Hematopoietic multipotent progenitor cell treated with erythropoietin and hydrocortisone succinate and interleukin-3 and kit ligand, for 15 days (in vitro differentiated cells): ENCODE measurements at regions not wholly inside any gene's neighbourhood (a gene's known extent, or its start where the extent isn't known, plus 50 kb on each side); places are given as distances from the start of the nearest gene placed in this dataset.

Source experiments
- DNase-seq: peaks from one replicate; pipeline ENCODE4 v3.0.0-alpha.2; 2015; ENCODE audit warnings: low spot score

DNA sequence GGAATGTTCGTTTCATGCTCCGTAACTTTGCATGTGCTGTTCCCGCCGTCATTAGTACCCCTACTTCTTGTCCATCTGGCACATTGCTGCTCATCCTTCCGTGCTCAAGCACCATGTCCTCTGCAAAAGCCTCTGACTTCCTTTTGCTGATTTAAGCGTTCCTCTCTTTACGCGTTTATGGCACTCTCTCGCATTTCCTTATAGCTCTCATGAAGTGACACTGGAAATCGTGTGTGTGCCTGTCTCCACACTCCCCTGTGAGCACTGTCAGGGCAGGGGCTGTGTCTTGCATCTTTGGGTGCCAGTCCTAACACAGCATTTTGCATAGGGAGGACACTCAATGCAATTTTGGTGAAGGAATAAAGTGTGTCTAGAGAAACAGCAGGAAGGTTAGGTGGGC is 210.6 kb upstream of the FAT1 start:
- DNase-seq: no peak

DNA sequence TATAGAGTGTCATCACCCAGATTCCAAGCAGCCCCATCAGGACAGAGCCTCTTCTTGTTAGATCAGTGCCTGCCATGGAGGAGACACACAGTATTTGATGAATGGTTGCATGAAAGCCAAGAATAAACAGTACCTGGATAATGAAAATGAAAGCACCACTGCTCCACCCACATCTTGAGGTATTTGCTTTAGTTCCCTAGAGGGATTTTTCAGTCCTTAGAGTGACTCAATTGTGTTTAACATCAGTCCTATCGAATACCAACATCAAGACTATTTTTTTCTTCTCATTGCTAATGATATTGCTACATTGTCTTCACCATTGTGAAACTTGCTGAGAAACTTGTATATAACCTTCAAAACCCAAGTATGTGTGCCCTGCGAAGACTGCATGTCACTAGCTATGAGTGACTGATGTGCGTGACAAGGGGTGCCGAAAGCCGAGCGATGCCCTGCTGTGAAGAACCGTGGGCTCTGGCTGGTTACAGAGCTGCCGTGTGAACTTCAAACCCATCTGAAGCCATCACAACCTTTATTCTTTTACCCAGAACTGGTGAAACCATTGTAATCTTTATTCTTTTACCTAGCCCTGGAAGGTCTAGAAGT is 211.3 kb upstream of the FAT1 start:
- DNase-seq: no peak

DNA sequence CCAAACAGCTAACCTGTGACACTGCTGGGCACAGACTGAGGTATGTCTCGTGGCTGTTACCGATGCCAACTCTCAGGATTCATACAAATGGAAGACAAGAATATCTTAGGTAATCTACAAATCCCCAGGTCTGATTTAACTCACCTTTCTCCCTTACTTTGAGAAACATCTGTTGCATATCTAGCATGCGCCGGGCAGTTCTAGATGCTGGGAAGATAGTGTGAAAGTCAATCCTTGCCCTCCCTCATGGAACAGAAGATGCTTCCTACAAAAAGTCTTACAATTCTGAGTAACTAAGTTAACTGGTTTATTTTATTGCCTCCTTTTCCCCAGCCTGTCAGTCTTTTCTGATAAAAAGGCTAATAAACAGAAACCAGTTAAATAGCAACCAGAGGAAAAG is 212.2 kb upstream of the FAT1 start:
- no peak for DNase-seq

DNA sequence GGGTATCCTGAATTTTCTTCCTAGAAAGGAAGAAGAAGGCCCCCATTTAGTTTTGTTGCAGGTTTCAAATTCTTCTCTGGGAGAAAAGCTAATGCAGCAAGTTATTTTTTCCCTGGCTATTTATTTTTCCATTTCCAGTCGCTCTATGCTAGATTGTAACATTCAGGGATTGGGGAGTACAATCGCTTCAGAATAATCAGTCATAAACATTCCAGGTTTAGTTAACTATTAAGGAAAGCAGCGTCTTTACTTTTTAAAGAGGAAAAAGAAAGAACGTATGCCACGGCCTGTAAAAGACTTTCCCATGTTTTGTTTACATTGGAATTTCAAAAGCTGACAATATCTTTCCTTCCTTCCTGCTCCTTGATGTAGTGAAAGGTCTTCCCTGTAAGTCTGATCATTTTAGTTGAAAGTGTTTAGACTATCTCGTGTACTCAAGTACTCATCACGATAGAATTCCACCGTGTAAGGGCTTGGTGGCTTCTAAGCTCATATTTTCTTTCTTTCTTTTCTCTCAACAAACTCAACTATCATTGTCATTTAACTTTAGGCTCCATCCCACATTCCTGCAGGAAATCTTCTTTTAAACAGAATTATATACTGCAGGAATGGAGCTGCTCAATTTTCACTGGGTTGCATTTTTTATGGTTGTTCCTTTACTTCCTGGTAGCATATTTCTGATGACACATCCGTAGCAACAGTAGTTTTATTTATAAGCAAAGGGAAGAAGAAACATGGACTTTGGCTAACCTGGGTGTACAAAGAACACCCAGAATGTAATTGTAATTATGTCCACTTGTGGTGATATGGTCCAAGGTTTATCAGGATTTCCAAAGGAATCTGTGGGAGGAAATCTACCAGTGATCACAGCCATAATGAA is 213.1 kb upstream of the FAT1 start:
- DNase-seq: no peak

DNA sequence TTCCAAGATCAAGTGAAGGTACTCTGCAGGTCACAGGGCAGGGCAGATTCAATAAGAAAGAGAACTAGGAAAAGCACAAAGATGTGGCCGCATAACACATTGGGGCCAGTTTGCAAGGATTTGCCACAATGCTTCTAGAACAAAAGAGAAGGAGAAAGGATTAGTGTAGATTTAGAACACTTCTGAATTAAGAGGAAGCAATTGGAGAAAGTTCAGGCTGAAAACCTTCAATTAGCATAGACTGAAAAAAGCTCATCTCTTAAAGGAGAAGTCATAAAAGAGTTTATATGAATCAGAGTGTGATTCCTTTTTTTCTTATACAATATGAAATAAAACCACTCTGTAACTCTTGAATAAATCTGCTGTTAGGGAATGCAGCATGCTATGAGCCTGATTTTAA is 215.6 kb upstream of the FAT1 start:
- no peak for DNase-seq

DNA sequence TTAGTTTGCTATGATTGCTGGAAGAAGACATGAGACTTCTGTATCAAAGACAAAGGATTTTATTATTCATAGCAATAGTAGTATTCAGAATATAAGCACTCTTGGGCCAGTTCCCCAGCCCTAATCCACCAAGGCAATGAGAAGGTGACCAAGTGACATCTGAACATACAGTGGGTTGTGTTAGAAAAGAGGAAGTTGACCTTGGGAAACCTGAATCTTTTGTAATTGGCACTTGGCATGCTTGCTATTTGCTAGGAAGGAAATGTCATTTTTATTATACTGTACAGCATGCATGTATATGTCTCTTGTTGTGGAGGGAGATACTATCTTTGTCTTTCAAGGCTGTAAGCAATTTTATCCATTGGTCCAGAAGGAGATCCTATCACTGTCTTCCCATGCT is 216.1 kb upstream of the FAT1 start:
- no peak for DNase-seq

DNA sequence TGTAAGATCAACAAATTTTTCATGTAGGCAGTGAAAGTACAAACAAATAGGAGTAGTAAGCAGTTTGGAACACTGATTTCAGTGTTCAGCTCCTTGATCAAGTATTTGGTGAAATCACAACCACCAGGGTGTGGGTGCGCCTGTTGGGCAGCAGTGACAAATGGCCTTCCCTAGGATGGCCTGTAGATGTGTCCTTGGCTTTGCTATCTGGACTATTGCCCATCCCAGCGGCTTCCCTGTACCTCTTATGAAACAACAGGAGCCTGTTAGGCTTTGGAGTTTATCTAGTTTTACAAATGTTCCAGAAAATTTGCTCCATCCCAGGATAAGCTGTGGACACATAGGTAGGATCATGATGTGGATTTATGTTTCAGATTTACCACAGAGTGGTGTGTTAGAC is 216.8 kb upstream of the FAT1 start:
- DNase-seq: no peak

DNA sequence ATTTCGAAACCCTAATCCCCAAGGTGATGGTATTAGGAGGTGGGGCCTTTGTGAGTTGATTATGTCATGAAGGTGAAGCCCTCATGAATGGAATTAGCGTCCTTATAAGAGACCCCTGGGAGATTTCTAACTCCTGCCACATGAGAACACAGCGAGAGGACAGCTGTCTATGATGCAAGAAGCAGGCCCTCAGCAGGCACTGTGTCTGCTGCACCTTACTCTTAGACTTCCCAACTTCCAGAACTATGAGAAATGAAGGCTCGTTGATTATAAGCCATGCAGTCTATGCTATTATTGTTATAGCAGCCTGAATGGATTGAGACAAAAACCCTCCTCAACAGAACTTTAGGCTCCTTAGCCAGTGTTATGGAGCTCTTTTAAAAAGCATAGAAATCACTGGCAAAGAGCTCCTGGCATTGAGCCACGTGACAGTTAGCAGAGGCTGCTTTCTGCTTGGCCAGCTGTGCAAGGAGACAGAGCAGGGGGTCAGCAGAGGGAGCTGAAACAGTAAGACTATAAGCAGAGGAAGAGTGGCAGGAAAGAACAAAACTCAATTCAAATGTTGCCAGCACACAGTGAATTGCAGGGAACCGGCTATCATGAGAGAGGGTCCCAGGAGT is 219.2 kb upstream of the FAT1 start:
- DNase-seq: no peak

DNA sequence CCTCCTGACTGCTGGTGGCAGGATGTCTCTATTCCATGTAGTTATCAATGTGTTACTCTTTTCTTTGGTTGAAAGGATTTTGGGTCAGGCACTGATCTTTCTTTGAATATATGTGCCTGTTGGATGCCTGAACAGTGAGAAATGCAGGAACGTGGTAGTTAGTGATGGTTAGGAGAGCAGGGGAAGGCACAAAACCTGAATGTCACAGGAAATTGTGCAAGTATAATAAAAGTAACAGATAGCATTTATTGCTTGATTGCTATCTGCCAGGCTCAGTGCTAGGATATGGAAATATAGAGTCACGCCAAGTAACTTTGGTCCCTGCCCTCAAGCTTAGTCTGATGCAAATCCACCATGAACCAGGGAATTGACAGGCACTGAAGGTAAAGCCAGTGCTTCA is 219.8 kb upstream of the FAT1 start:
- no peak for DNase-seq

DNA sequence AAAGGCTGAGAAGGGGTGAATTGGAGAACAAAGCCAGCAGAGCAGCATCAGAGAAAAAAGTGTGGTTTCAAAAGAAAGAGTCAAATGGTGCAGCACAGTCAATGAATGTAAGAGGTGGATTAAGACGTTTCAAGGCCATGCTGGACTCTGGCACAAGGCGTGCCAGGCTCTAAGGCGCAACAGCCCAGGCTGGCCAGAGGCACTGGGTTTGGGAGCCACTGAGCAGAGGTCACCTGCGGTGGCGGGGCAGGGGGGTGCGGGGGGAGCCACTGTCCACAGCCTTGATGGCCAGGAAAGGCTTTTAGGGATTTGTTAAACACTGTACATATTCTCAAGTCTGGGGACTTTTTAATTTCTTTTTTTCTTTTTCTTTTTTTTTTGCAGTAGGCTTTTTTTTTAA is 222.5 kb upstream of the FAT1 start:
- DNase-seq: no peak

DNA sequence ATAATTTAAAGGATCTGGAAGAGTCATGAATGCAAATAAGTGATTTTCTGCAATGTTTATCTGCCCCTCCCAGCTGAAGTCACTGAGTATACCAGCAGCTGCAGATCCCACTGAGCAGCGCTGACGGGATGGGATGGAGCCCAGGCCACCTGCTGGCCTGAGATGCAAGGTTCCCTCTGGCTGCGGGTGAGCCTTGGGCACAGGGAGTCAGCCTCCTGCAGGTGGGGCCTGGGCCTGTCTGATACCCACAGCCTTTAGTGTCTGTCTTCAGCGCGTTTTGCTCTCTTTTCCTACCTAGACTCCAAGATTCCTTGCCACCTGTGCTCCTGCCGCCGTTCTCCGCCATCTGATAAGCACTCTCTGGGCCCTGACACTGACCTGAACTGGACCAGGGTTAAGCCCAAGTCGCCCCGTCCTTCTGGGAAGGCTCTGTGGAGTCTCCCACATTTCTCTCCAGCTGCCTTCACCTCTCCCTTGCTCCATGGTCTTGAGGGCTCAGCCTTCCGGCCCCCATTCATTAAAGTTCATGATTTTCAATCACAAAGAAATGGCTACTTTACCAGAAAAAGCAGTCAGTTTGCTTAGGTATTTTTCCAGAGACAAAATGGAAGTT is 223.1 kb upstream of the FAT1 start:
- no peak for DNase-seq

DNA sequence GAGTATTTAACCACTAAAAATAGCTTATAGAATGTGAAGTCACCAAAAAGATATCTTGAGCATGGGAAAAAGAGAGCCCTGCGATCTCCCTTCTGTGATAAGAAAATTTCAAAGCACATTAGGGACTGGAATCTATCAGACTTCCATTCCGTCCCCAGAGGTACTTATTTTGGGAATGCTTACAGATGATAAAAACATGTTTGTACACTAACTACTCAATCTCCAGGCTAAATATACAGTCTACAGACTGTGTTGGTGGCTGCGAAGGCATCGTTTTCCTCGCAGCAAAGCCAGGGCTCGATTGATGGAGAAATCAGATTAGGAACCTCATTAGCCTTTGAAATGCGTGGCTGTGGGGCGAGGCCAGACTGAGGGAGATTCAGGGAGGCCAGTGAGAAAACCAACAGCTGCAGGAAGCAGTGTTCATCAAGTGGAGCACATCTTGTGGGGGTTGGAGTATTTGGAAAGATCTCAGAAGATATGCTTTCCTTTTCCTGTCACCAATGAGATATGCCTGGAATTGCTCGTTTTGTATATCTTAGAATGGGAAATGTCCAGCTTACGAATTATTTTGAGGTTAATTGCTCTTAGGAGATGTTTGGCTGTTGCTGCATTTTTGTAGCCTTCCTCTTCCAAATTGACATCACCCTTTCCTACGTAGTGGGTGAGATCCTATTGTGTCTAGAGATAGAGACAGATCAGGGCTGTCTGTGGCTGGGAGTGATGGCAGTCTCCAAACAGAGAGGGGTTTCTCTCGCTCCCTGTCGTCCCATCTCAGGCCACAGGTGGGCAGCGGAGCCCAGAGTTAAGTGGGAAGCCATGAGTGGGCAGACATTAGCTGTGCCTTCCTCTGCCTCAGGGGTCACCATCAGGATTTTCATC is 224.9 kb upstream of the FAT1 start:
- DNase-seq: no peak

DNA sequence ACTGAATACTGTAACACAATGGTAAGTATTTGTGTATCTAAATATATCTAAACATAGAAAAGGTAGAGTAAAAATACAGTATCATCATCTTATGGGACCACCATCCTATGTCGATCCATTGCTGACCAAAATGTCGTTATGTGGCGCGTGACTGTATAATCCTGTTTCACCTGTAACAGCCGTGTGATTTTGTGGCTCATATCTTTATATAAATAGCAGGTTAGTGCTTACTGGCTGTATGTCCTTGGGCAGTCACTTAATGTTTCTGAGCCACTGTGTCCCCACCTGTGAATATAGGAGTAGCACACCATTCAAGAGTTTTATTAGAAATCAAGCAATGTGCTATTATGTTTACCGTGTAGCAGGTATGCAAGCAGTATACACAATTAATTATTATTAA is 226.2 kb upstream of the FAT1 start:
- no peak for DNase-seq

DNA sequence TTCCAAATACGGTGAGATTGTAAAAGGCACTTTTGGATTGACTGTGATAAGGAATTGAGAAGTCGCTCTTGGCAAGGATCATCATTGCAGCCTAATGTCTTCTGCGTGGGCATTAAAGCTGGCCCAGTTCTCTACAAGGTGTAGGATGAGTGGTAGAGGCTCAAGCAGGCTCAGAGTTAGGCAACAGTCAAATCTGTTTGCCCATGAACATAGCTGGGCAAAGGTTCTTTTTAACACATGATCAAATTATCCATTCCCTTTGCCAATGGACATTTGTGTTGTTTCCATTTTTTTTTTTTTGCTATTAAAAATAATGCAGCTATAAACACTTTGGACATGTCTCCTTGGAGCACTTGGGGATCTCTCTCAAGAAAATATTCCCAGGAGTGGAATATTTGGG is 229.1 kb upstream of the FAT1 start:
- no peak for DNase-seq

DNA sequence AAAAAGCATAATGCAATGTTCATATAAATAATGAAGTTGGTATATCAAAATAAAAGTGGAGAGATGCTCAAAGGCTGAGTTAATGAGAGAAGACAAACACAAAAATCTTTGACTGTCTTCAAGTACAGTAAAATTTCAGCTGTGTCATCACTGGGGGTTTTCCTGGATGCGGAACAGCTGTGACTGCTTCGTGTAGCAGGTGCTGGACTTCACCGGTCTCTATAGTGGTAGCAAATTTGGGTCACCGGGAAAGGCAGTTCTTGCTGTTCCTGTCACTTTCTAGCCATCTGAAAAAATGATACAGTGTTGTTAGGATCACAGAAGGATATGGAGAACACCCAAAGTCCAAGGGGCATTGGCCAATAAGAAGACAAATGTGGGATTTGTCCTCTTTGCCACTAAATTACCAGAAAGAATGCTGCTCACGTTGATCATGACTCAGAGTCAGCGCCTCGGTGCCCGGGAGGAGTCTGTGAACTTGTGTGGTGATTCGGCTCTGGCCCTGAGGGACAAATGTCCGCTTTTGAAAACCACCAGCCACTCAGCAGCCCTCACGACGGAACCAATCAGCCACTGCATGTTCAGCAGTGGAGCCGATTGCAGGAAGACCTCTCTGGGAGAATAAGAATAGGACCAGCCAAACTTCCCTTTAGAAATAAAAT is 230.1 kb upstream of the FAT1 start:
- no peak for DNase-seq

DNA sequence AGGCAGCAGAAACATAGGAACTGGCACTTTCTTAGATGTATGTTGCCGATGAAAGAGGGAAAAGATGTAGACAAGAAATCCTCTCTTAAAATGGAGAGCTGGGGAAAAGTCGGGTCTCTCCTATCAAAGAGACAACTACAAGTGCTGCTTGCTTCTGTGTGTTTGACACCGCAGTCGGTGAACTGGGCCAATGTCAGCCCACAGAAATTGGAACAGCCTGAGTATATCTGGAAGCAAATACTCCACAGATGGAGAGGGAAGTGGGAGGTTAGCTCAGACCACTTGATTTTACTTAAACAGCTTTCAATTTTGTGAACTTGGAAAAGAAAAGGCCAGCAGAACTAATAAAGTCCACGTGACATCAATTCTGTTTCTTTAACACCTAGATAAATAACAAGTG is 230.9 kb upstream of the FAT1 start:
- no peak for DNase-seq

DNA sequence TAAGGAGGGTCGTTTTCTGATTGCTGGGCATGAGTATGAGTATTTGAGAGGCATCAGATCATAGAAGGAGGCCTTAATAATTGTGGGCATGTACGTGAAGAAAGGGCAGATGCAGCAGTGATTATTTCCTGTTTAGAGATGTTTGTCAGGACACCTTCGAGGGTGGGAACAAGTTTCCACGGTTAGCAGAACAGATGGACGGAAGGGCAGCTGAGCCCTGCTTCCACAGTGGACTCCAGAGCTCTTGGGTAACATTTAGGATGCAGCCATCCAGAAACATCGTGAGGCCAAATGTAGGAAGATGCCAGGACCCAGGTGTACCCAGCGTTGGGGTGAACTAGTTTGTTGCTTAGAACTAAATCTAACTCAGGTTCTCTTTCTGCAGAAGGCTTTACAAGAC is 231.3 kb upstream of the FAT1 start:
- DNase-seq: no peak

DNA sequence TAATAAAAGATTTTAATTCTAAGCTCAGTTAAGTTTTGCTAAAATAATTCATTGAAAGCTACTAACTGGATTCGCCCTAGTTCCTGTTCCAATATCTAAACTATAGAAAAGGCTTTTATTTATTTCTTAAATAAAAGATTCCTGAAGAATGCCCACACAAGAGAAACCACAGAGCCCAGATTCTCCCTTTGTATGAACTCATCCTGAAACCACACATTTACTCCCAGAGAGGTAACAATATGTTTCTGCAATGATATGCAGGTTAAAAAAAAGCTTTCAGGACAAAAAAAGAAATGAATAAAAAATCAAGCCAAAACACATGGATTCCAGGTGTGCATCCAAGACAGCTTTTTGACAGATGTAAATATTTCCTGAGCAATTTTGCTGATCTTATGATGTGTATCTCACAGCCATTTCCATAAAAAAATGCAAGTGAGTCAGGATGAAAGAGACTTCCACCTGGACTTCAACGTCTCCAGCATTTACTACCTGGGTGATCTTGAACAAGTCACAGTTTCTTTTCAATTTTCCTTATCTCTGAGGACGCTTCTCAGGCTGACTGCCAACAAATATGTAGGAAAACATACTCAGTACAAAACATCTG is 234.4 kb upstream of the FAT1 start:
- DNase-seq: no peak

DNA sequence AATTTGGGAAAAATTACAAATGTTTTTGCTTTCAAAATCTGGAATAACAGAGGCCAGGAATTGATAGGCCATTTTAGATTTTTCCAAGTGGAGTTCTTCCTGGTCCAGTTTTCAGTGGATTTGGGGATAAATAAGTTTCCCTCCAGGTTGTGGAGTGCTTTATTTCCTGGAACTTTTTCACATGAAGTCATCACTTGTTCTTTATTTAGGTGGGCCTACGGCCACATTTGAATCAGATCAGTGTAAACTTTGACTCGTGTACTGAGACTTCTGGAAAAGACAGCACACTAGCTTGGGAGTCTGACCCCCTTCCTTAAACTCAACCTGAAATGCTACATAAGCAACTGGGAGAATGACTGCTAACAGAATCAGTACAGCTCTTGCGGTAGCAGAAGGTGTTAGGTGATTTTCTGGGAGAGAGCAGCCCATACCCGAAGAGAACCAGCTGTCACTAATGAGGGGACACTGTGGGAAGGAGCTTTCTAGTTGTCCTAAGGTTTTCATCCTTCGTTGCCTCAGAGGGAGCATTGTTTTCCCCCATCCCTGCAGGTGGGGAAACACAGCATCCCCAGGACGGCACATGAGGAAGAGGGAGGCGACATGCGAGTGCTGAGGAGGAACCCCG is 235.2 kb upstream of the FAT1 start:
- no peak for DNase-seq

DNA sequence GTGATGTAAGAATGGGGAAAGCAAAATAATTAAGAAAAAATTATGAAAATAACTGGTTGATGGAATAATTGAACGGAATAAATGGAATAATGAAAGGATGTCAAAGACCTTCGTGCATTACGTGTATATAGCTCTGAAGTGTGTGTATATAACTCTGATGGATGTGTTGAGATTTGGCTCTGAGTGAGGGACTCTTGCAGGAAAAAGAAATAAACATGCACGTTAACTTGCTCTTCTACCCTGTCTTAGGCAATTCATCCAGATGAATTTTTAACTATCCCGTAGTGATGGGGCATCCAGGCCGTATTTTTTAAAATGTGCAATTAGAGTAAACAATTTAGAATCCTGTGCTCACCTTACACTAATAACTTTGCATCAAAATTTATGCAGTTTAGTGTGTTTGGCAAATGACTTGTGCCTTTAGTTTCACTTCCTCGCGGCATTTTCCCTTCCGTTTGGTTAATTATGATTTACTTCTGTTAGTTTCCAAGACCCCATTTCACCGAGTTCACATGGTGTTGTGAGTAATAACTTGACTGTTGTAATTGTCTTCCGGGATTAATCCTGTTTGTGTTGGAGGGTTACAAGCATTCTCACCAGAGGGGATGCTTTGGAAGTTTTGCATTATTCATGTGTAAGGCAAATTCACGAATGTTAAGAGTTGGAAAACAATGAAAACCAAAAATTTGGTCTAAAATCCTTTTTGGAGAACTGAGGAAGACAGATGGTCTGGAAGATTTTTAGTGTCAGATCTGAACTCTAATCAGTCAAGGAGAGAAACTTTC is 256.5 kb upstream of the FAT1 start:
- DNase-seq: no peak
